Muscle layer of duodenum (tissue), 2 donors: ENCODE measurements at regions not wholly inside any gene's neighbourhood (a gene's known extent, or its start where the extent isn't known, plus 50 kb on each side); places are given as distances from the start of the nearest gene placed in this dataset.
"Not testable (repeated sequence)": the region's sequence is repeated elsewhere in the genome, so short reads cannot be mapped to it uniquely, and the experiment has no call there.

Experiments used
- H3K27ac ChIP-seq: one replicate; pipeline ENCODE4 v1.7.0; 2013; ENCODE audit warnings: mild to moderate bottlenecking, low read length
- H3K27me3 ChIP-seq: one replicate; pipeline ENCODE4 v1.7.0; 2013; ENCODE audit warnings: low read depth, mild to moderate bottlenecking, control low read depth, low read length
- H3K36me3 ChIP-seq, 2 donors: one replicate each; pipeline ENCODE4 v1.7.0; 2013; ENCODE audit warnings: low read length in 2 of 2, control low read depth in 1 of 2, mild to moderate bottlenecking in 1 of 2; ENCODE audit not compliant: insufficient read depth in 2 of 2, control insufficient read depth in 1 of 2
- H3K4me1 ChIP-seq, 2 donors: one replicate each; pipeline ENCODE4 v1.7.0; 2013; ENCODE audit warnings: low read length in 2 of 2, mild to moderate bottlenecking in 2 of 2, control low read depth in 1 of 2, moderate library complexity in 1 of 2; ENCODE audit not compliant: insufficient read depth in 2 of 2, control insufficient read depth in 1 of 2
- H3K4me3 ChIP-seq, 2 donors: one replicate each; pipeline ENCODE4 v1.7.0; 2013; ENCODE audit warnings: low read length in 2 of 2, low read depth in 1 of 2, mild to moderate bottlenecking in 1 of 2
- H3K9me3 ChIP-seq, 2 donors: one replicate each; pipeline ENCODE4 v1.7.0; 2013; ENCODE audit warnings: low read length in 2 of 2, control low read depth in 1 of 2, mild to moderate bottlenecking in 1 of 2; ENCODE audit not compliant: control insufficient read depth in 1 of 2
- donor health status: healthy.

GRCh38 chr10:21385536-21385935, 139.9 kb downstream of the SKIDA1 start:
- Histone ChIP-seq H3K27ac (no peak overlapping the region), H3K36me3 (no peaks in the 10 kb centered on the region), H3K27me3 (no peaks in the 10 kb centered on the region), H3K4me3 (no peak overlapping the region), H3K9me3 (no peaks in the 10 kb centered on the region), H3K4me1 (no peaks in the 10 kb centered on the region)

- no peaks in the 10 kb centered on the region for H3K36me3 ChIP-seq
- H3K27ac ChIP-seq: no peak overlapping the region
- H3K4me3 ChIP-seq: no peak overlapping the region
- no peaks in the 10 kb centered on the region for H3K4me1 ChIP-seq
- H3K27me3 ChIP-seq: no peaks in the 10 kb centered on the region
- H3K9me3 ChIP-seq: no peaks in the 10 kb centered on the region
Measured at GRCh38 chr10:21379143-21379542, 146.3 kb downstream of the SKIDA1 start.

DNA sequence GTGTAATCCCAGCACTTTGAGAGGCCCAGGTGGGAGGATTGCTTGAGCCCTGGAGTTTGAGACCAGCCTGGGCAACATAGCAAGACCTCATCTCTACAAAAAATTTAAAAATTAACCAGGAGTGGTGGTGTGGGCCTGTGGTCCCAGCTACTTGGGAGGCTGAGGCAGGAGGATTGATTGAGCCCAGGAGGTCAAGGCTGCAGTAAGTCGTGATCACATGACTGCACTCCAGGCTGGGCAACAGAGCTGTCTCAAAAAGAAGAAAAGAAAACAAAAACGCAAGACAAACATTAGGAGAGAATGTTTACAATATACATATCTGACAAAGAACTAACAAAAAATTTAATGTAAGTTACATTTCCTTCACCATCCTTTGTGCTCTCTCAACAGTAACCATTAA, 150.2 kb downstream of the SKIDA1 start:
- H3K27ac ChIP-seq, H3K36me3 ChIP-seq, H3K4me1 ChIP-seq, H3K4me3 ChIP-seq, H3K27me3 ChIP-seq, H3K9me3 ChIP-seq: not testable (repeated sequence)

DNA sequence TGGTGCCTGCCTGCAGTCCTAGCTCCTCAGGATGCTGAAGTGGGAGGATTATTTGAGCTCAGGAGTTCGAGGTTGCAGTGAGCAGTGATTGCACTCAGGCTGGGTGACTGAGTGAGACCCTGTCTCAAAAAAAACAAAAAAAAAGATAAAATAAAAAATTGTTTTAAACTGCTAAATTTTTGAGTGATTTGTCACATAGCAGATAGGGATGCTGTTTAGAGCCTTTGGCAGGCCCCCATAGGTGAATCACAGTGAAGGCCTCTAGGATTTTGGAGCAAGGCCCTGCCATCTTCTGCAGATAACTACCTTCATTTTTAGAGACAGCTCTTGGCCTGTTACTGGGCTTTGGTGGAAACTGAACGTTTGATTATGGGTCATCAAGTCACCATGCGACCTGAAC, 151.6 kb downstream of the SKIDA1 start:
- not testable (repeated sequence) for H3K27me3 ChIP-seq, H3K9me3 ChIP-seq, H3K36me3 ChIP-seq, H3K4me3 ChIP-seq, H3K4me1 ChIP-seq, H3K27ac ChIP-seq

- no peaks in the 10 kb centered on the region for H3K36me3 ChIP-seq
- H3K27ac ChIP-seq: no peak overlapping the region
- no peaks in the 10 kb centered on the region for H3K9me3 ChIP-seq
- H3K27me3 ChIP-seq: no peaks in the 10 kb centered on the region
- H3K4me3 ChIP-seq: peak overlapping the region in 1 of 2 donors; percentile 4
- no peaks in the 10 kb centered on the region for H3K4me1 ChIP-seq
Measured at GRCh38 chr10:21372651-21373410, 152.7 kb downstream of the SKIDA1 start.

DNA sequence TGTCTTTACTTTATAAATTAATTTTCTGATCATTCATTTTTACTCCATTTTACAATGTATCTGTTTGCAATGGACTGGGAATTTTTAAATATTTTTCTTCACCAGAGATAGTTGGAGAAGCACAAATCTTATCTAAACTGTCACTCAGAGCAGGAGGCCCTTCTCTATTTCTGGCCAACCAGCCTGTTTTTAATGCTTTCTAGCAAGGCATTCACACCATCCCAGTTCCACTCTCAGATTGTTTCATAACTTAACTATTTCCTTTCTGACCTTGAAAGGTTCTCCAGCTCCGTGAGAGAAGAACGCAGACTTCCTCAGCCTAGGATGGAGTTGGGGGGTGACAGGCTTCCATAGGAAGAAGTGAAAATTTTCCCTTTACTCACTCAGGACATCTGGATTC, 155.8 kb downstream of the SKIDA1 start:
- Histone ChIP-seq H3K27ac (no peak overlapping the region), H3K27me3 (no peaks in the 10 kb centered on the region), H3K4me1 (no peaks in the 10 kb centered on the region), H3K36me3 (no peaks in the 10 kb centered on the region), H3K9me3 (no peaks in the 10 kb centered on the region), H3K4me3 (no peak overlapping the region)

DNA sequence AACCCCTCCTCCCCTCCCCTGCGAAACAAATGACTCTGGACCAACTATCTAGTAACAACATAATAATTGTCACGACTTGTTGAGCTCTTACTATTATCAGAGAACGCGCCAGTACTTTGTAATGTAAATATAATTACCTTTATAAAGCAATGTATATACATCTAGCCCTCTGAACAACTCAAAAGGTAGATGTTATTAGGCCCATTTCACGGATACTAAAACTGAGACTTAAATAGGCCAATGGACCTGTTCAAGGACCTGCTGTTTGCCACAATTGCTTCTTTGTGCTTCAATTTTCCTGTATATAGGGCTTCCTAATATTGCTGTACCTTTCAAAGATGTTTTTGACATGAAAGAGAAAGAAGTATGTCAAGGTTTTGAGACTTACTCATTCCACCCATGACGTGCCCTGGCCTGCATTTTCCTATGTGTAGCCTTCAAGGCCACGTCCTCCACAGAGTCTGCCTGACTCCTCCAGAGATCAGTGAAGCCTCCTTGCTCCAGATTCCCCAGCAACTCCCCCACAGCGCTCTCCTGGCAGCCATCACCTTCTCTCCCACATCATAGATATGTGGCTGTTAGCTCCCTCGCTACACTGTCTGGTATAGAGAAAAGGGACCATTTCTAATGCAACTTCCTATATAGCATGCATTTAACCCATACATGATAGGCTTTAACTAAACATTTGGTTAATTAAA, 156.6 kb downstream of the SKIDA1 start:
- Histone ChIP-seq H3K36me3 (no peaks in the 10 kb centered on the region), H3K4me3 (no peak overlapping the region), H3K27ac (no peak overlapping the region), H3K27me3 (no peaks in the 10 kb centered on the region), H3K9me3 (no peaks in the 10 kb centered on the region), H3K4me1 (no peaks in the 10 kb centered on the region)

GRCh38 chr10:21368022-21368582, 157.4 kb downstream of the SKIDA1 start:
- Histone ChIP-seq H3K27me3 (no peaks in the 10 kb centered on the region), H3K27ac (no peak overlapping the region), H3K36me3 (no peaks in the 10 kb centered on the region), H3K4me1 (peaks cover 0 to 5% of the 10 kb centered on the region in 2 donors), H3K9me3 (no peaks in the 10 kb centered on the region), H3K4me3 (no peak overlapping the region)

- not testable (repeated sequence) for H3K27ac ChIP-seq, H3K9me3 ChIP-seq, H3K4me3 ChIP-seq, H3K36me3 ChIP-seq, H3K4me1 ChIP-seq, H3K27me3 ChIP-seq
Measured at GRCh38 chr10:21366108-21366507, 159.4 kb downstream of the SKIDA1 start.

- Histone ChIP-seq H3K9me3 (no peaks in the 10 kb centered on the region), H3K4me1 (peaks cover 0 to 5% of the 10 kb centered on the region in 2 donors), H3K36me3 (no peaks in the 10 kb centered on the region), H3K27me3 (no peaks in the 10 kb centered on the region), H3K27ac (peak overlapping the region; percentile 6), H3K4me3 (no peak overlapping the region)
Measured at GRCh38 chr10:21364196-21365114, 161.0 kb downstream of the SKIDA1 start.

DNA sequence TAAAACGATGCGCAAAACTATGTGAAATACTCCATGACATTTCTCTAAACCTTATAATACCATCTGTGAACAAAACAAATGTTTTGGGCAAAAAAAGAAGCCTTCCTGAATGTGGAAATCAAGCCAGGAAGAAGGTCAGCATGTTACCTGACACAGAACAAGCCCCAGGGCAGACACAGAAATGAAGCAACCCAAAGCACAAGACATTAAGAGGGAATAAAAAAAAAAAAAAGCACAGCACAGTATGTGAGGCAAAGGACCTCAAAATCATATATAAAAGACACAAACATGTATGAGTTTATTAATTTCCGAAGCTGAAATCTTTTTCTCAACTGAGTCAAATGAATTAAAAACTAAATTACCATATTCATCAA, 161.8 kb downstream of the SKIDA1 start:
- Histone ChIP-seq H3K27me3 (no peaks in the 10 kb centered on the region), H3K9me3 (no peaks in the 10 kb centered on the region), H3K36me3 (no peaks in the 10 kb centered on the region), H3K27ac (peak overlapping the region; percentile 6), H3K4me3 (no peak overlapping the region), H3K4me1 (peaks cover 0 to 5% of the 10 kb centered on the region in 2 donors)
